ENCODE measurements at regions not wholly inside any gene's neighbourhood (a gene's known extent, or its start where the extent isn't known, plus 50 kb on each side); places are given as distances from the start of the nearest gene placed in this dataset.
"Not testable (repeated sequence)": the region's sequence is repeated elsewhere in the genome, so short reads cannot be mapped to it uniquely, and the experiment has no call there.

- no peak for DNase-seq
Observed at GRCh38 chr3:6471744-6472143, 389.2 kb upstream of the GRM7 start.

- DNase-seq, result not testable (repeated sequence)
Observed at GRCh38 chr3:6490487-6491327, 370.2 kb upstream of the GRM7 start.

- DNase-seq, result no peak
Observed at GRCh38 chr3:6491768-6492167, 369.1 kb upstream of the GRM7 start.

GRCh38 chr3:6492306-6492705, 368.6 kb upstream of the GRM7 start:
- no peak for DNase-seq

- DNase-seq, result not testable (repeated sequence)
Observed at GRCh38 chr3:6498944-6499343, 362.0 kb upstream of the GRM7 start.

GRCh38 chr3:6504347-6504746, 356.6 kb upstream of the GRM7 start:
- DNase-seq, result no peak

- no peak for DNase-seq
Observed at GRCh38 chr3:6504834-6505233, 356.1 kb upstream of the GRM7 start.

- DNase-seq, result no peak
Observed at GRCh38 chr3:6508410-6508759, 352.5 kb upstream of the GRM7 start.

GRCh38 chr3:6509576-6509975, 351.3 kb upstream of the GRM7 start:
- DNase-seq, result no peak

- DNase-seq, result no peak
Observed at GRCh38 chr3:6510713-6511112, 350.2 kb upstream of the GRM7 start.

GRCh38 chr3:6512172-6512800, 348.6 kb upstream of the GRM7 start:
- no peak for DNase-seq

GRCh38 chr3:6516143-6516542, 344.8 kb upstream of the GRM7 start:
- no peak for DNase-seq

GRCh38 chr3:6516694-6517093, 344.2 kb upstream of the GRM7 start:
- DNase-seq, result no peak

- no peak for DNase-seq
Observed at GRCh38 chr3:6518709-6519345, 342.1 kb upstream of the GRM7 start.

- DNase-seq, result no peak
Observed at GRCh38 chr3:6521369-6522113, 339.4 kb upstream of the GRM7 start.

- DNase-seq, result no peak
Observed at GRCh38 chr3:6522191-6522590, 338.7 kb upstream of the GRM7 start.

- no peak for DNase-seq
Observed at GRCh38 chr3:6523043-6523442, 337.9 kb upstream of the GRM7 start.

- no peak for DNase-seq
Observed at GRCh38 chr3:6524479-6524878, 336.4 kb upstream of the GRM7 start.

GRCh38 chr3:6526321-6526720, 334.6 kb upstream of the GRM7 start:
- DNase-seq, result no peak

GRCh38 chr3:6526861-6527260, 334.1 kb upstream of the GRM7 start:
- DNase-seq, result no peak

GRCh38 chr3:6528951-6529350, 332.0 kb upstream of the GRM7 start:
- no peak for DNase-seq

GRCh38 chr3:6531153-6531552, 329.8 kb upstream of the GRM7 start:
- no peak for DNase-seq

- DNase-seq, result no peak
Observed at GRCh38 chr3:6532101-6532500, 328.8 kb upstream of the GRM7 start.

- no peak for DNase-seq
Observed at GRCh38 chr3:6540981-6541380, 319.9 kb upstream of the GRM7 start.

Data from CD4-positive, alpha-beta T cell treated with Interleukin-12 subunit alpha and Interleukin-12 subunit beta, for 1 hour (primary cell).